NCI-H748 (cell line): ENCODE measurements at regions not wholly inside any gene's neighbourhood (a gene's known extent, or its start where the extent isn't known, plus 50 kb on each side); places are given as distances from the start of the nearest gene placed in this dataset.

ENCODE experiments used
- DNase-seq: peaks from one replicate; lab custom pipeline; 2025; ENCODE audit not compliant: unreplicated experiment; lab: John Stamatoyannopoulos, UW

GRCh38 chr20:22842793-22843192, 192.3 kb upstream of the SSTR4 start:
- DNase-seq = peak; percentile 17

DNA sequence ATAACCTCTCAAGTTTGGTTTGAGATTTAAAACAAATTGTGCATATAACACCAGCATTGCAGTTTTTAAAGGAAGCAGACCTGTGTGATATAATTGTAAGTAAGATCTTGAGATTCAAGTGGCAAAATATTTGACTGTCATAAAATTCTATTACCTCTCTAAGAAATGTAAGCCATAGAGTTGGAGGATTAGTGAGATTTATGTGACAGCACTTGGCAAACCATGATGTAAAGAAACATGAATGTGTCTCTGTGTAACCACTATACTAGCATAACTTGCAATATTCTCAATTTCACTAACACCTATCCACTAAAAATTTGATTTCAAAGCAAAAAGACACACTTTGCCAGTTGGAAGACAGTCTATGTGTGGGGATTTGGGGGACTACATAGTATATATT, 190.2 kb upstream of the SSTR4 start:
- DNase-seq = no peak

DNA sequence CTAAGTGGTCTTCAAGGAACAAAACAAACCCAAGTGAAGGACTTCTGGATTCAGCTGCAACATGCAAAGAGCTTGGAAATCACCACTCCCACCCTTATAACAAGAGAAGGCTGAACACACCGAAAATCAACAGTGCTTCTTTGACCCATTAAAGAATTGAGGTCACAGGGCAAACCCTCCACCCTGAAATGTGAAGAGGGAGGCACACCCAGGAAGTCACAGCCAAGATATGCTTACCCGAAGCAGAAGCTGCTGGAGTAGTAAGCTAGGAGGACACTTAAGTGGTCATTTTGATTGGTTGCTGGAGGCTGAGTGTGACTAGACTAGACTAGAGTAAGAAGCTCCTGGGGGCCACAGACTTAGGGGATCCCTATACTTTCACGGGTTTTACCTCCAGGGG, 188.2 kb upstream of the SSTR4 start:
- no peak for DNase-seq

- DNase-seq = no peak
Measured at GRCh38 chr20:22848364-22848763, 186.7 kb upstream of the SSTR4 start.

- DNase-seq = peak; percentile 72
Measured at GRCh38 chr20:22851679-22852346, 183.3 kb upstream of the SSTR4 start.

DNA sequence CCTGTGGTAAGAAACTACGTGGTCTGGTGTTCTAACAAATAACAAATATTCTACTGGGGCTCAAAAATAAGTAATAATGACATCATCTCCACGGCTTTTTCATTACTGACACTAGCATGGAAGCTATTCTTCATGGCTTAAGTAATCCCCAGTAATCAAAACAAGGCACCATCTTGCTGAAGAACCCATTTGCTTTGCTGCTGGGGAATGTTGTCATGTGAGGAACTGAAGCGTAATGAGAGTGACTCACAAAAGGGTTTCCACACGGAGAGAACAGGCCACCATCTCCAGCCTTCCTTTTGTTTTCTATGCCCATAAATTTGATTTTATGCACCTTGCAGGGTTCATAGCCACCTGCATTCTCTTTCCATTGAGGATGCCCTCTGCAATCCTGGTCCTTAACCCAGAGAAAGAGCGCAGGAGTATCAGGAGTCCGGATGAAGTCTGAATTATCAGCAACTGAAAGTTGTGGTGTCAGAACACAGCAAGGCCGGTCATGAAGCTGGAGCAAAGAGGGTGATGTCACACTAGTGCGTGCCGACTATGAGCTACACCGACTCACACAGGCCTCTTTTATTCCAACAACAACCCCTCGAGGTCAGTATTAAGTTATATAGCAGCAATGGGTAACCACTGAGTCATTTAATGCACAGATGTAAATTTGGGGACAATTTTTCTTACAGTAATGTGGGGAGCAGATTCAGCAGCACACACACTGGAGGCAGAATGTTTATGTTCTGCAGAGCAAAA, 173.7 kb upstream of the SSTR4 start:
- no peak for DNase-seq

DNA sequence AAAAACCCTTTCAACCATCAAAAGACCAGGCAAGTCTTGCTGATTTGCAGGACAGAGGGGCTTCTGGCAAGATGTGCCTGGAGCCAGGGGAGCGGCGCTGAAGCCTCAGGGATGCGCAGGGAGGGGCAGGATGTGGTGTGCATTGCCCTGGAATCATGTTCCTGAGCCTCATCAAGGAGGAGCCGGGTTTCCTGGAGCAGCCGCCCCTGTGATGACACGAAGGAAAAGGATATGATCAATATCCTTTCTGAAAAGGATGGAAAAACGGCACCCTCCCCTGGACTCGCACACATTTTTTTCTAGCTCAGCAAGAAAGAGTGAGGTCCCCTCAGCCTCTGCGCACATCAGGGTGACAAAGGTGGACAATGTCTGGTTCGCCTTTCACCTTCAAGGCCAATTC, 173.1 kb upstream of the SSTR4 start:
- no peak for DNase-seq

DNA sequence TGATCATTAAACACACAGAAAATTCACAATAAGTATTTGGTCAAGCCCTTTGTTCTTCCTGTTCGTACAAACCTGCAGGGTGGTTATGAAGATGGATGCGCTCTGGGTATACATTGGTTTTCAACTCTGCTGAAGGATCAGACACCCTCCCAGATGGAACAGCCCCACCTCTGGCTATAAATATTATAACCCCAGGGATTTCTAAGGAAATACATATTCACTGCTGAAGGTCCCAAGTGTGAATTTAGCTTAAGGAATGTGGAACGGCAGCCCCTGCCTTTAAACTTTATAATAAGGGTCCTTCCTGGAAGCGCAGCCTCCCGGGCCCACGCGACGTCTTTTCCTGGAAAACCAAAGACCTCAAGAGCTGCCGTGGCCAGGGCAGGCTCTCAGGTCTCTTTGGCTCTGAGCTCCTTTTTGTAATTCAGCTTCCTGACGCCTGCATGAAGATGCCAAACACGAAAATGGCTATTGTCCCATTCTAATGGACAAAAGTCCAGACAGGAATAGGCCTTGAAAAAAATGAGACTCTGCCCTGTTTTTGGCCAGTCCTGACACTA, 172.4 kb upstream of the SSTR4 start:
- DNase-seq = no peak

GRCh38 chr20:22863826-22864225, 171.3 kb upstream of the SSTR4 start:
- no peak for DNase-seq

DNA sequence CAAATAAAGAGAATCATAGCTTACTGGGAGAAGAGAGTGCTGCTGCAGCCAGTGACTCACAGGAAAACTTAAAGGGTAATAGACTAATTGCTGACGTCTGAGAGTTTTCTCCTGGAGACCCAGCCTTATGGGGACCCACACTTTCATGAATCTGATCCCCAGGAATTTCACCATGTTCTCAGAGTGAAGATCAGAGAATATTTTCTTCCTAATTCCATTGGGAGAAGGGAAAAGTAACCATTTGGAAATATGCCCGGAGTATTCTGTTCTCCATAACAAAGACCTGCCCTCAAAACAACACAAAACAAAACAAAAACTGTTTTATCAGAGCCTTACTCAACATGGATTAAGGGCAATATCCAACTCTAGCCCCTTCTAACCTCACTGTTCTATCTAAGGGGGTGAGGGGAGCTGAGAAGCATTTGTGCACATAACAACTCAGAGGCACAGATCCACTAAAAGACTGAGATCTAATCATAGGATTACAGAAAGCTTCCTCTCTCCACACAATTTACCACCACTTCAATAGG, 168.2 kb upstream of the SSTR4 start:
- DNase-seq = no peak

DNA sequence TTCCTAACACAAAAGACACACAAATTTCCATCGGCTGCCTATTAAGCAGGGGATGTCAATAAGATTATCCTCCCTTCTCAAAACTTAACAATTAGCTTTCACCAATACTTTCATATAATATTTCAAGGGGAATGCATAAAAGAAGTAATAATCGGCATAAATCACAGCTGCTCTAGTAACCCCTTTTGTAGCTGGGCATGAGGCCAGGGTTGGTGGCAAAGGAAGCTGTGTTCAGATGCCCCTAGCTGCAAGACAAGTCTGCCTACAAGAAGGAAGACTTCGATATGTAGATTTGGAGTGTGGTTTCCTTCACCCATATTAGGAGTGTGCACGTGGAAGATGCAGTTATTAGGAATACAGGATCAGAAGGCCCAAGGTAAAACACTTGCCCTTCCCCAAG, 156.9 kb upstream of the SSTR4 start:
- no peak for DNase-seq

DNA sequence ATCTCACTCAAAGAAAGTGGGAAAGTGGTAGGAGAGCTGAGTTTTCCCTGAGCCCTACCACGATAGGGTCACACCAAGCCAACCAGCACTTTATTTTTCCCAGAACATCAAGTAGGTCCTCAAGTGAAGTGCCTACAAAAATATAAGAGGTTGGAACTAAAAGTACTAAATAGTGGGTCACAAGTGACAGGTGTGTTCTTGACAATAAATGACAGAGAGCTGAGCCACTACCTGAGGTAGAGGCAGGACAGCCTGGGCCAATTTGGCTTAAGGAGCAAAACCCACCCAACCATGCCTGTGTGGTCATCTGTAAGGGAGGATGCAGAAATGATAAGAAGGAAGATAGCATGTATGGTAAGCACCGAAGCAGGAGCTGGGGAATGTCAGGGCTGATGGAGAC, 154.8 kb upstream of the SSTR4 start:
- DNase-seq = no peak

GRCh38 chr20:22887796-22888195, 147.3 kb upstream of the SSTR4 start:
- no peak for DNase-seq

DNA sequence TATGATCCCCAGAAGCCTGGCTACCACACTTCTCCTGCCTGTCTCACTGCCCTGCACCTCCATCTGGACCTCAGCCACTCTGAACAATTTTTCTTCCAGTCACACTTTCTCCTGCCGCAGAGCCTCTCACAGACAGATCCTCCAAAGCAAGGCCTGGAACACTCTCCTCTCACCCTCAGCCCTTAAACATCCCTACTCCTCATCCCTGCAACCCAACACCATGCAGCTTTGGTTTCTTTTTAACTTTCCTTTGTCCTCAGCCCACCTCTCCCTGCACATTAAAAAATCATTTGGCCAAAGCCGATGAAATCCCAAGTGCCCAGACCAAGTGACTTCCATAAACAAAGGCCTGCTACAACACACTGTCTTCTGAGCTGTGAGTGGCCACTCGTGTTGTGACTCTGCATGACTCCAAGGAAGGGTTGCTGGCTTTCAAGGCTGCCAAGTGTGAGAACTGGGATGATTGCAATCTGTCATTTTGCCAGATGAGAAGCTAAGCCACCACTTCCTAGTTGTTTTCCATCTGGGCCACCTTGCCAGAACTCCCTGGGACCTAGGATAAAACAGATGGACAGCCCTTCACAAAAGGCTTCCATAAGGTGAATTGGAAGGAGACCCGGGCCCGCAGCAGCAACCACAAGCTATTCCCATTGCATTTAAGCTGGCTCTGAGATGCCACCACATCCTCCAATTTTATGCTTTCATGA, 144.4 kb upstream of the SSTR4 start:
- no peak for DNase-seq

GRCh38 chr20:22901164-22901563, 133.9 kb upstream of the SSTR4 start:
- DNase-seq = no peak

DNA sequence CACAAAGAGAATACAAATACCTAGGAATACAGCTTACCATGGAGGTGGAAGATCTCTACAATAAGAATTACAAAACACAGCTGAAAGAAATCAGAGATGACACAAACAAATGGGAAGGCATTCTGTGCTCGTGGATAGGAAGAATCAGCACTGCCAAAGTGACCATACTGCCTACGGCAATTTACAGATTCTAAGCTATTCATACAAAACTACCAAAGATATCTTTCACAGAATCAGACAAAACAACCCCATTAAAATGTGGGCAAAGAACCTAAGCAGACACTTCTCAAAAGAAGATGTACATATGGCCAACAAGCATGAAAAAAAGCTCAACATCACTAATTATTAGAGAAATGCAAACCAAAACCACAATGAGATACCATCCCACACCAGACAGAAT, 133.2 kb upstream of the SSTR4 start:
- DNase-seq = no peak

- no peak for DNase-seq
Measured at GRCh38 chr20:22904386-22904785, 130.7 kb upstream of the SSTR4 start.

DNA sequence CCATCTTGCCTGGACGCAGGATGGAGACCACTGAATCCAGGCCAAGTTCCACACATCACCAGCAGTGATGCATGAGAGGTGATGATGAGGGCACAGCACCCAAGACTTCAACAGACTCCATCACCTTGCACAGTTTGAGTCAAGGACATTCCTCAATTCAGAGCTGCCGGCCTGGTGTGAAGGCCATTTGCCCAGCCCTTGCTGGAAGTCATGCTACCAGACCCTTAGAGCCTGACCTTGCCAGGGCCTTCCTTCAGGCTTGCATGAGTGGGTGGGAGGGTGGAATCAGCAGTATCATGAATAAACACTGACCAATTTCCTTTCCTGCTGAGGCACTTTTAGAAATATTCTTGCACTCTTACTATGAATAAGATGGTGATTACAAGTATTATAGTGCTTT, 130.2 kb upstream of the SSTR4 start:
- no peak for DNase-seq

DNA sequence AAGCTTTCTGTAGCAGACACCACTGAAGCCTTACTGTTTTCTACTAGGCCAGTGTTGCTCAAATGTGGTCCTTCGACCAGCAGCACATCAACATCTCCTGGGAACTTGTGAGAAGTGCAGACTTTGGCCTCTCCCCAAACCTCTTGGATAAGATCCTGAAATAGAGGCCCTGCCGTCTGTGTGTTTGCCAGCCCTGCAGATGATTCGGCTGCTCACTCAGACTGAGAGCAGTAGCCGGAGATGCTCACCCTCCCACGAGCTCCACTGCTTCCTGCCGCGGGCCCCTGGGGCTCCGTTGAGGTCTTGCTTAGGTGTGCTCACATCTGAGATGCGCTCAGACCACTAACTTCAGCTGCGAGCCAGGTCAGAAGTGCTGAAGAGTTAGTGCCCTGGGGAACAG, 129.5 kb upstream of the SSTR4 start:
- DNase-seq = no peak

GRCh38 chr20:22908437-22908836, 126.7 kb upstream of the SSTR4 start:
- no peak for DNase-seq

DNA sequence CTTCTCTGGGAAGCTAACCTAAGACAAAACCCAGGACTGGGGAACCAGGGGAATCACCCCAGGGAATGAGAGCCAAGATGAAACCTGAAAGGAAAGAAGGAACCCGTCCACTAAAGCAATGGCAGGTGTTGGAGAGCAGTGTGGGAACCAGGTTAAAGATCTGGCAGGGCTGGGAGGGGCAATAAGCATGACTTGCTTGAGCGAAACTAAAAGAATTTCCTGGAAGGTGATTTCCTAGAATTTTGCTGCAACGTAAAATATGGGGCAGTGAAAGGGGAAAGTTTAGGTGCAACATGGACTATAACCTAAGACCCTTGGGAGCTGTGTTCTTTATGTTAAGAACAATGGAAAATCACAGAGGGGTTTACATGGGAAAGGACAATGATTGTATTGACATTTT, 126.2 kb upstream of the SSTR4 start:
- DNase-seq = no peak

- no peak for DNase-seq
Measured at GRCh38 chr20:22909436-22909835, 125.7 kb upstream of the SSTR4 start.
